Large intestine (tissue), 3 donors: ENCODE measurements at regions not wholly inside any gene's neighbourhood (a gene's known extent, or its start where the extent isn't known, plus 50 kb on each side); places are given as distances from the start of the nearest gene placed in this dataset.
"Not testable (repeated sequence)": the region's sequence is repeated elsewhere in the genome, so short reads cannot be mapped to it uniquely, and the experiment has no call there.

Experiments
- DNase-seq, 2 donors: peaks; one replicate each; pipeline versions ENCODE4 v3.0.0 to v3.0.0-alpha.2; 2013
- H3K27ac ChIP-seq: one replicate; pipeline ENCODE4 v1.5.1; 2013; ENCODE audit warnings: low read length
- H3K27me3 ChIP-seq: 2 replicates; pipeline ENCODE4 v1.6.1; 2013; ENCODE audit warnings: low read length; ENCODE audit not compliant: control insufficient read depth, insufficient read depth
- H3K36me3 ChIP-seq: 2 replicates; pipeline ENCODE4 v1.6.1; 2013; ENCODE audit warnings: low read length; ENCODE audit not compliant: control insufficient read depth, insufficient read depth
- H3K4me1 ChIP-seq: one replicate; pipeline ENCODE4 v1.6.1; 2013; ENCODE audit warnings: low read length; ENCODE audit not compliant: control insufficient read depth, insufficient read depth
- H3K4me3 ChIP-seq: one replicate; pipeline ENCODE4 v1.5.1; 2013; ENCODE audit warnings: low read length
- H3K9me3 ChIP-seq: one replicate; pipeline ENCODE4 v1.6.1; 2013; ENCODE audit warnings: mild to moderate bottlenecking, low read depth, low read length, moderate library complexity; ENCODE audit not compliant: control insufficient read depth
- WGBS: methylation state at CpG from one replicate; pipeline ENCODE4 v1.1.5; 2013; ENCODE audit warnings: low lambda C conversion rate; ENCODE audit not compliant: insufficient coverage; 5-methylcytosine and 5-hydroxymethylcytosine counted together

DNA sequence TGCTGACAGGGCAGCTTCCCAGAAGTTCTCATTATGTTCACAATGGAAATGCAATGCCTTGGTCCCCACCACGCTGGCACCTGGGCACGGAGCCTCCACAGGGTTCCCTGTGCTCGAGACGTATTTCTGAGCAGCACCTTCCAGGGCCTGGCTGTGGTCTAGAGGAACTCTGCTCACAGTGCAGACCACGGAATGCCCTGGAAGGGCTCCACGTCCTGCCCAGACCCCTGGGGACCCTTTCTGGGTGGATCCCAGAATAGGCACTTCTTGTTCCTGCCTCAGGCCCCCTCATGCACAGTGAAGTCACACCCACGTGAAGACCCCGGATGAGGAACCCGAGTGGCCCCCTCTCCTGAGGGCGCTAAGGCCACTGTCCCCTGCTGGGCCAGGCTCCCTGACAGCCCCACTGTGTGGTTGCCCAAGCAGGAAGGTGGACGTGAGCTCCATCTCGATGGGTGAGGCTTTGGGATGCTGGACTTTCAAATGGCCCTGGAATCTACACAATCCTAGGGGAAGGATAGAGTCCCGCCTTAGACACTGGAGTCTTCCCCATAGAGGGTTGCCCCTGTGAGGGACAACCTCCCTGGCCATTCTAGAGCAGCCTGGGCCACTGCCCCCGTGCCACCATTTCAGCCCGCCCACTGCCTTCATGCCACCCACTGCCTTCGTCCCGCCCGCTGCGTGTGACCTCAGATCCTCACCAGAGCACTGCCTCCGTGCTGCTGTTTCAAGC is 1106.8 kb downstream of the BRD1 start:
- no peak overlapping the region for H3K27ac ChIP-seq
- H3K4me3 ChIP-seq, result no peak overlapping the region
- no peaks in the 10 kb centered on the region for H3K36me3 ChIP-seq
- H3K4me1 ChIP-seq, result no peaks in the 10 kb centered on the region
- H3K9me3 ChIP-seq, result no peaks in the 10 kb centered on the region
- no peaks in the 10 kb centered on the region for H3K27me3 ChIP-seq
- DNase-seq, result no peak
- WGBS, result no CpG with 5 or more reads among the region's 20 CpGs

DNA sequence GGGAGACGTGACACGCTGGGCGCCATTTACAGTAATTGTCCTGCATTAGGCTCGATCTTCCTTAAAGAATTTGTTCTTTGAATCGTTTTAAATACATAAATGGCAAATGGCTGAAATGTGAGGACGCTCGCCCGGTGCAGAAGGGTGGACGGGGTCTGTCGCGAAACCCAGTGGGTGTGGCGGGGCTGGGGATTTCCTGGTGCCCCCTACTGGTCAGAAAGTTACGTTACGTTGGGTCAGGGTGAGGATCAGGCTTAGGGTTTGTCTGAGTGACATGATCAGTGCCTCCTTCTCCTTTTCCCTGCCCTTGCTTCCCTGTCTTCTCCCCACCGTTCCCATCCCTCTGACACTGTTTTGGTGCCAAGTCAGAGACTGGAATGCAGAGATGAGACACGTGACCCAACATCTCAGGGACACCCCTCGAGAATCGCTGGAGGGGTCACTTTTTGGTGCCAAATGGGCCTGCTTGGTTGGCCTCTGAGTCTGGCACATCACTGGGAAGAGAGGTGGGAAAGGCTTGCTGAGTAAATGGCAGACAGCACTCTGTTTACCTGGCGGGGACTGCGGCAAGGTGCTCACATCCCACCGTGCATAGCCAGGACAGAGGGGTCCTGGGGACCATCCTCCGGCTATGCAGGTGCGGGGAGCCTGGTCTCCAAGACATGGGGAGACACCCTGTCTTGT is 1107.6 kb downstream of the BRD1 start:
- DNase-seq, result no peak
- no peak overlapping the region for H3K27ac ChIP-seq
- no peak overlapping the region for H3K4me3 ChIP-seq
- H3K4me1 ChIP-seq, result no peaks in the 10 kb centered on the region
- 100% methylated on average over 3 of the region's 23 CpGs for WGBS
- no peaks in the 10 kb centered on the region for H3K27me3 ChIP-seq
- no peaks in the 10 kb centered on the region for H3K9me3 ChIP-seq
- no peaks in the 10 kb centered on the region for H3K36me3 ChIP-seq

DNA sequence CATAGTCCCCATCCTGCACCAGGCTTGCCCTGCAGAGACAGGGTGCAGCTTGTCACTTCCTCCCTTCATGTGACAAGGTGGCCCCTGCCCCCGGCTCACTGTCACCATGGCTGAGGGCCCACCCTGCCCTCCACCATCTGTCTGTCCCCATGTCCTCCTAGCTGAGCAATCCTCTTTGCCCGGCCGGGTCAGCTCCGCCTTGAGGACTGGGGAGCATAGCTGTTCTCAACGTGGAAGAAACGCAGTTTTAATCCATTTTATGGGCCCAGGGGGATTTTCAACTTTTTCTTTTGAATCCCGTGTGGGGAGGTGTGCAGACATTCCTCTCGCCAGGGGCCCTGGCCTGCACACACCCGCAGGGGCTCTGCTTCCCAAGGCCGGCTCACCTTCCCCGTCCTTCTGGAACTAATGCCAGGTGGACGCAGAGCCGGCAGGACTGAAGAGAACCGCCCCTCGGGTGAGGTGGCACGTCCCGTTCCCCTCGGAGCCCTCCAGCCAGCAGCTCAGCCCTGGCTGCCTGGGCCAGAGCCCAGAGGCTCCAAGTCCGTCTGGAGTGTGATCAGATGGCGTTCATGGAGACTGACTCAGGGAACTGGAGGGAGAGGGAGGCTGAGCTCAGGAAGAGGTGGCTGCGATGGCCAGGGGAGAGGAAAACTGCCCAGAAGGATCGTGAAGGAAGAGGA is 1108.7 kb downstream of the BRD1 start:
- no peaks in the 10 kb centered on the region for H3K36me3 ChIP-seq
- H3K4me1 ChIP-seq, result no peaks in the 10 kb centered on the region
- WGBS, result no CpG with 5 or more reads among the region's 22 CpGs
- no peak overlapping the region for H3K4me3 ChIP-seq
- DNase-seq, result no peak
- no peaks in the 10 kb centered on the region for H3K9me3 ChIP-seq
- H3K27ac ChIP-seq, result no peak overlapping the region
- no peaks in the 10 kb centered on the region for H3K27me3 ChIP-seq

DNA sequence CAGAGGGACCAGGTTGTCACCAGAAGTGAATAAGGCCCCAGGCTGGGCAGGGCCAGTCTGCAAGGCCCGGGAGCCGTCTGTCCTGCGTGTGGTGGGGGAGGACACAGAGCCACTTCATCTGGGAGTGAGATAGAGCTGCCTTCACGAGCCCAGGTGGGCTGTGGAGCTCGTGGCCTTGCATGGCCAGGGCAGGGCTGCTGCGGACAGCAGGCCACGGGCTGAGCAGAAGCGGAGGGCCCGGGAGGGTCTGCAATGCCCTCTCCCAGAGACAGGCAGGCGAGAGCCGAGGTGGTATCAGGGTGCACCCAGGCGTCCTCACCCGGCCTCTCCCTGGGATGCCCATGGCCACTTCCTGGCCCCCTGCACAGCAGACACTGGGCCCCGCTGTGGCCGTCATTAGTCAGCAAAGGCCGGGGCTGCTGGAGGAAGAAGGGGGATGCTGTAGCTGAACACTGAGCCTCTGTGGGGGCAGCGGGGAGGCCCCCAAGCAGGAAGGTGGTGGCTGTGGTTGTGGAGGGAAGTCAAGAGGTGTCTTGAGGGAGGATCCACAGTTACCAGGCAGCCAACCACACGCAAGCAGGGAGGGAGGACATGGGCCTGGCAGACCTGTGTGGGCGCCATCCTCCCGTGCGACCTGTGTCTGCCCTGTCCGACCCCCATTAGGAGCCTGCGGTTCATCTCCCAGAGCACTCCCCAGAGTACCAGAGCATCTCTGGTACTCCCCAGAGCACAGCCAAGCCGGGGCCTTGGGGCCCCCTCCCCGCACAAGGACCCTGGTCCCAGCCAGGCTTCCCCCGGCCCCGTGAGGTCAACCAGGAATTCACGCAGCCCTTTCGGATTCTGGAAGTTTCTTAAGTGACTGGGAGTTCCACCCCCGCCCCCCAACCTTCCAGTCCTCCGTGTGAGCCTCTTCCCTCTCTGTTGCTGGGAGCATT is 1109.5 kb downstream of the BRD1 start:
- WGBS, result no CpG with 5 or more reads among the region's 31 CpGs
- no peaks in the 10 kb centered on the region for H3K9me3 ChIP-seq
- no peak overlapping the region for H3K4me3 ChIP-seq
- DNase-seq, result no peak
- H3K4me1 ChIP-seq, result no peaks in the 10 kb centered on the region
- no peaks in the 10 kb centered on the region for H3K36me3 ChIP-seq
- H3K27me3 ChIP-seq, result no peaks in the 10 kb centered on the region
- no peak overlapping the region for H3K27ac ChIP-seq

DNA sequence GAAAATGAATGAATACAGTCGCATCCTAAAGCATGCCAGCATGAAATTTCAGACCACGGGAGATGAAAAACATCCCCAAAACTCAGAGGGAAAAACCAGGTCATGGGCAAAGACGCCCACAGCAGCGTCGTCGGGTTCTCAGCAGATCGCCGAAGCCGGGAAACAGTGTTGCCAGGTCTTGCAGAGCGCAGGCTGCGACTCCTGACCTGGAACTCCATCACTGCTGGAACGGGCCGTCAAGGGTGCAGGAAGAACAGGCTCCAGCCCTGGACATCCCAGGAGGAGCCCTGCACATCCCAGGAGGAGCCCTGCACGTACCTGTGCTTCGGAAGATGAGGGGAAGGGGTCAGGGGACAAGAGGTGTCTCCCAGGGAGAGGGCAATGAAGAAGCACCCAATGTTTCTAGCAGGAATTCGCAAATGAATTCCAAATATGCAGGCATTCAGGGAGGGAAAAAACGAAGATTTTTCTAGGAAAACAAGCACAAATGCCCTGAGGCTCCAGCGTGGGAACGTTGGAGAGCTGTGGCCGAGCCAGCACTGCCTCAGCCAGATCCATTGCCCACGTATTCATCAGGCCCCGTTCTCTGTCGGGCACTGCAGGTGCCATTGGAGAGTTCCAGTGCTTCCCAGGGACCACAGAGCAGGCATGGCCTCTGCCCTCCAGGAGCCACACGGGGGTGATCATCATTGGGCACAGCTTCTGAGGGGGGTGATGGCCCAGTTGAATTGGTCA is 1110.4 kb downstream of the BRD1 start:
- no CpG with 5 or more reads among the region's 24 CpGs for WGBS

DNA sequence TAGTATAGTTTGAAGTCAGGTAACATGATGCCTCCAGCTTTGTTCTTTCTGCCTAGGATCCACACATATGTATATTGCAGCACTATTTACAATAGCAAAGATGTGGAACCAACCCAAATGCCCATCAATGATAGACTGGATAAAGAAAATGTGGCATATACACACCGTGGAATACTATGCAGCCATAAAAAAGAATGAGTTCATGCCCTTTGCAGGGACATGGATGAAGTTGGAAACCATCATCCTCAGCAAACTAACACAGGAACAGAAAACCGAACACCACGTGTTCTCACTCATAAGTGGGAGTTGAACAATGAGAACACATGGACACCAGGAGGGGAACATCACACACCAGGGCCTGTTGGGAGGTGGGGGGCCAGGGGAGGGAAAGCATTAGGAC is 1111.5 kb downstream of the BRD1 start:
- not testable (repeated sequence) for H3K36me3 ChIP-seq, H3K27ac ChIP-seq, H3K4me1 ChIP-seq, H3K9me3 ChIP-seq, H3K27me3 ChIP-seq, H3K4me3 ChIP-seq, DNase-seq
- WGBS, result no CpG with 5 or more reads among the region's 3 CpGs

More for the DNA sequence above, 1110.4 kb downstream of the BRD1 start:
- no peak for DNase-seq
- no peaks in the 10 kb centered on the region for H3K4me1 ChIP-seq
- H3K4me3 ChIP-seq, result no peak overlapping the region
- H3K36me3 ChIP-seq, result no peaks in the 10 kb centered on the region
- H3K27me3 ChIP-seq, result no peaks in the 10 kb centered on the region
- no peaks in the 10 kb centered on the region for H3K9me3 ChIP-seq
- H3K27ac ChIP-seq, result no peak overlapping the region

DNA sequence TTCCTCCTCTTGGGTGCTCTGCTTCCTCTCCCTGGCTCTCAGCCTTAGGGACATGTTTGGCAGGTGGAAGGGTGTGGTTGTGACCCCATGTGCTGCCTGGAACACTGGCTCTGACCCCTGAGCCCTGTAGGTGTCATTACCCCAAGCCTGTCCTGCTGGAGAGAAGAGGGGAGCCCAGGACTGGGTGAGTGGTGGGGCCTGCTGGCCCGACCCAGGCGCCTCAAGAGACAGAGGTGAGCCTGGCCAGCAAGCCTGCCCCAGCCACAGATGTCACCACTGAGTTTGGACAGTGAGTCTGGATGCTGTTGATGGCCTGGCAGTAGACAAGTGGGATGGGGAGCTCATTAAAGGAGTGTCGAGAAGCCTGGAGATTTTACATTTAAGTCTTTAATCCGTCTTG is 1112.2 kb downstream of the BRD1 start:
- H3K4me1 ChIP-seq, result no peaks in the 10 kb centered on the region
- no CpG with 5 or more reads among the region's 4 CpGs for WGBS
- H3K9me3 ChIP-seq, result no peaks in the 10 kb centered on the region
- H3K36me3 ChIP-seq, result no peaks in the 10 kb centered on the region
- DNase-seq, result no peak
- no peaks in the 10 kb centered on the region for H3K27me3 ChIP-seq
- no peak overlapping the region for H3K4me3 ChIP-seq
- H3K27ac ChIP-seq, result no peak overlapping the region

DNA sequence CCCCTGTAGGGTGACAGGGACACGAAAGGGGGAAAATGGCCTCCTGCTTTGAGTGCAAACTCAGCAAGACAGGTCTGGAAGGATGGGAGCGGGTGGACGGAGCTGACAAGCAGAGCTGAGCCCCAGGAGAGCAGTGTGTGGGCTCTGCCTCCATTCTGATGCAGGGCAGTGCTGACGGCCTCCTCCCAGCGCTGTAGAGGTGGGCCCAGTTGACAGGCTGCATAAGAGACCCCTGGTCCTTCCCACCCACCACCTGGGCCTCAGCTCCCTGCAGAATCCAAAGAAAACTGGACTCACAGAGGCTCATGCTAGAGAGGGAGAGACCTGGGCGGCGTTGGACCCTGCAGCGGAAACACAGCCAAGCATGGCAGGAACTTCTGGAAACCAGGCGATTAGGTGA is 1113.4 kb downstream of the BRD1 start:
- WGBS, result no CpG with 5 or more reads among the region's 9 CpGs
- H3K36me3 ChIP-seq, result no peaks in the 10 kb centered on the region
- no peak for DNase-seq
- H3K4me3 ChIP-seq, result no peak overlapping the region
- H3K27ac ChIP-seq, result no peak overlapping the region
- no peaks in the 10 kb centered on the region for H3K27me3 ChIP-seq
- H3K4me1 ChIP-seq, result no peaks in the 10 kb centered on the region
- H3K9me3 ChIP-seq, result no peaks in the 10 kb centered on the region

DNA sequence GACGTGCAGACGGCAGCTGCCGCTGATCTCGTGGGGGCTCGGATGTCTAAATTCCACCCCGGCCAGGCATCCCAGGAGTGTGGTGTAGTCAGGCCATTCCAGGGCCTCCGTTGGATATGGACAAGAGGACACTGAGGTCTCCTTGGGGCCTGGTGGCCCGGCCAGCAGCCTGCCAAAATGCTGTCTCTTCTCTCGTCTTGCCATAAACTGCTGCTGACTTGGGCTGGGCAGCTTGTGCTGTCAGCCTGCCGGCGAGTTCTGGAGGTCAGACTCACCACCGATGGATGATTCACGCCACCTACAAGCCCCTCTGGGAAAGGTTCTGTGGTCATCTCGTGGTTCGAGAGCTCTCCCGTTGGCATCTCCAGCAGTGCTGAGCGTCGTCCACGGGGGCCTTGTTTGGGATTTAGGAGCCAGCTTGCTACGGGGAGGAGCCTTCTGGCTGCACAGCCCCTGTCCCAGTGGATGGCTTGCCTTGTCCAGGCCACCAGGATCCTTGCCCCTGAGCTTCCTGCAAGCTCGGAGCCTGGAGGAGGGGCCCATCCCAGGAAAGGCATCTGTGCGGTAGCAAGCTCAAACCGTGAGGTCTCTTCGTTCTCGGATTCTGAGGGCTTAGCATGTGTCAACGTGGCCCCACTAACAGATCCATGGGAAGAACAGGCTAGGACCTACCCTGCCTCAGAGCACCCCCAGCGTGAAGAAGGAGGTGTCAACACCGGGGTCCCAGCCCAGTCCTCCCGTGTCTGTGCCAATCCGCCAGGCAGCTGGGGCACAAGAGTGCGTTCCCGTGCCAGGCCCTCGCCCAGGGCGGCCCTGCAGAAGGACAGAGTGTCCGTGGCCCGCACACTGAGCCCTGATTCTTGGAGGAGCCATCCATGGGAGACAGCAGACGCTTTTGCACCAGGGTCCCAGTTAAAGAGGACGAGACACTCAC is 1114.1 kb downstream of the BRD1 start:
- Histone ChIP-seq H3K27me3 (no peaks in the 10 kb centered on the region), H3K27ac (no peak overlapping the region), H3K36me3 (no peaks in the 10 kb centered on the region), H3K9me3 (no peaks in the 10 kb centered on the region), H3K4me3 (no peak overlapping the region), H3K4me1 (no peaks in the 10 kb centered on the region)
- no peak for DNase-seq
- WGBS, result no CpG with 5 or more reads among the region's 38 CpGs
